PFSK-1 (cell line): ENCODE measurements at regions not wholly inside any gene's neighbourhood (a gene's known extent, or its start where the extent isn't known, plus 50 kb on each side); places are given as distances from the start of the nearest gene placed in this dataset.

Source experiments
- FOXP2 ChIP-seq: optimal IDR thresholded peaks from 2 replicates; pipeline ENCODE3; 2011; ENCODE audit warnings: borderline replicate concordance, control low read depth, inconsistent platforms; ENCODE audit not compliant: insufficient read depth; ENCODE audit errors: extremely low read length, extremely low read depth
- POLR2AphosphoS5 ChIP-seq: IDR thresholded peaks from 2 replicates; pipeline ENCODE4 v1.6.1; 2012; ENCODE audit warnings: low read depth, mild to moderate bottlenecking, control low read depth, low read length, moderate library complexity
- REST ChIP-seq, 2 experiments: IDR thresholded peaks; 2 replicates each; pipeline versions ENCODE4 v1.6.1 to v1.8.0; 2011 to 2012; ENCODE audit warnings: low read depth in 2 of 2, low read length in 2 of 2, control low read depth in 1 of 2, inconsistent platforms in 1 of 2, mild to moderate bottlenecking in 1 of 2, moderate library complexity in 1 of 2; ENCODE audit not compliant: insufficient read depth in 1 of 2
- SIN3A ChIP-seq: IDR thresholded peaks from 2 replicates; pipeline ENCODE4 v1.6.1; 2012; ENCODE audit warnings: mild to moderate bottlenecking, low read length, moderate library complexity, borderline replicate concordance; ENCODE audit not compliant: insufficient read depth
- TAF1 ChIP-seq: IDR thresholded peaks from 2 replicates; pipeline ENCODE4 v1.6.1; 2012; ENCODE audit warnings: low read length, control low read depth, borderline replicate concordance; ENCODE audit not compliant: insufficient read depth

GRCh38 chr5:91929522-91929817 lies 546.4 kb upstream of the ARRDC3 start:
- TF ChIP-seq POLR2AphosphoS5 (no peak), REST (IDR thresholded peaks at IDR 0.05; ENCODE audit: insufficient read depth in 1 of 2, low read depth in 2 of 2, low read length in 2 of 2) (no peak), SIN3A (no peak), FOXP2 (no peak), TAF1 (no peak)

- TF ChIP-seq REST (IDR thresholded peaks at IDR 0.05; ENCODE audit: insufficient read depth in 1 of 2, low read depth in 2 of 2, low read length in 2 of 2) (no peak), POLR2AphosphoS5 (no peak), TAF1 (no peak), FOXP2 (no peak), SIN3A (no peak)
Measured at GRCh38 chr5:91928754-91929521, 545.8 kb upstream of the ARRDC3 start.

- TF ChIP-seq REST (IDR thresholded peaks at IDR 0.05; ENCODE audit: insufficient read depth in 1 of 2, low read depth in 2 of 2, low read length in 2 of 2), result no peak
- no peak for TF ChIP-seq POLR2AphosphoS5
- no peak for TF ChIP-seq SIN3A
- TF ChIP-seq TAF1, result no peak
- no peak for TF ChIP-seq FOXP2
Measured at GRCh38 chr5:91927439-91927838, 544.3 kb upstream of the ARRDC3 start.

- TF ChIP-seq POLR2AphosphoS5, result no peak
- no peak for TF ChIP-seq SIN3A
- no peak for TF ChIP-seq TAF1
- no peak for TF ChIP-seq REST (IDR thresholded peaks at IDR 0.05; ENCODE audit: insufficient read depth in 1 of 2, low read depth in 2 of 2, low read length in 2 of 2)
- no peak for TF ChIP-seq FOXP2
Measured at GRCh38 chr5:91925249-91925648, 542.1 kb upstream of the ARRDC3 start.

GRCh38 chr5:91910655-91911054 lies 527.5 kb upstream of the ARRDC3 start:
- TF ChIP-seq FOXP2 (no peak), REST (IDR thresholded peaks at IDR 0.05; ENCODE audit: insufficient read depth in 1 of 2, low read depth in 2 of 2, low read length in 2 of 2) (no peak), SIN3A (no peak), TAF1 (no peak), POLR2AphosphoS5 (no peak)
